Neutrophil (primary cell): ENCODE measurements at regions not wholly inside any gene's neighbourhood (a gene's known extent, or its start where the extent isn't known, plus 50 kb on each side); places are given as distances from the start of the nearest gene placed in this dataset.

Experiments used
- H3K27ac ChIP-seq: fragments of 200-600 bp; sonication (generic); 2 replicates; pipeline ENCODE4 v1.5.1; 2016; ENCODE audit warnings: mild to moderate bottlenecking, moderate library complexity
- H3K27me3 ChIP-seq: fragments of 200-600 bp; sonication (generic); 2 replicates; pipeline ENCODE4 v1.6.0; 2016; ENCODE audit warnings: mild to moderate bottlenecking
- H3K36me3 ChIP-seq: fragments of 200-600 bp; sonication (generic); 2 replicates; pipeline ENCODE4 v1.5.1; 2017
- H3K4me1 ChIP-seq, 2 experiments: fragments of 200-600 bp in 1 of 2; sonication (generic) in 1 of 2; 1 replicate in 1 of 2; 2 replicates in 1 of 2; pipeline versions ENCODE4 v1.5.1 to v1.6.1; 2013 to 2016; ENCODE audit warnings: low read depth in 1 of 2, low read length in 1 of 2, mild to moderate bottlenecking in 1 of 2, moderate library complexity in 1 of 2; ENCODE audit not compliant: control insufficient read depth in 1 of 2, insufficient read depth in 1 of 2
- H3K4me3 ChIP-seq, 2 experiments: fragments of 200-600 bp in 1 of 2; sonication (generic) in 1 of 2; 1 replicate in 1 of 2; 2 replicates in 1 of 2; pipeline ENCODE4 v1.5.1; 2013 to 2016; ENCODE audit warnings: low read depth in 1 of 2, low read length in 1 of 2, mild to moderate bottlenecking in 1 of 2, moderate library complexity in 1 of 2
- H3K9me3 ChIP-seq: fragments of 200-600 bp; sonication (generic); 2 replicates; pipeline ENCODE4 v1.5.1; 2016
- TF ChIP-seq, protein P1 (sequence below): fragments of 200-600 bp; sonication (generic); IDR thresholded peaks from 2 replicates; pipeline ENCODE4 v1.5.1; 2016; ENCODE audit warnings: antibody characterized with exemption

DNA sequence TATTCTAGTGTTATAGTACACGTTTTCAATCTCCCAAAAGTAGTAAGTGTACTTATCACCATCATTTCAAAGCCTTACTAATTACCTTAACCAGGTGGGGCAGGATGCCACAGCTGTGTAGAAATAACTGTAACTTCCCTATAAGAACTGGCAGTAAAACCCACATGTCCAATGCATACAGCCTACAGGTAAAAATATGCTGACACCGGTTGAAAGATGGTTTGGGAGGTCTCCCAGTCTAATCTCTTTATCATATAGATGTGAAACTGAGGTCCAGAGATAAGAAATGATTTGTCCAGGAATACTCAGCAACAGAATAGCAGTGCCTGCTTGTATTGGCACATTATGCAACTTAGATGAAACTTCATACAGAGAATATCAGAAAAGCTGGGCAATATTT is 322.9 kb downstream of the BCL11A start:
- Histone ChIP-seq H3K36me3 (no peaks in the 10 kb centered on the region), H3K27me3 (no peaks in the 10 kb centered on the region), H3K9me3 (no peaks in the 10 kb centered on the region)

DNA sequence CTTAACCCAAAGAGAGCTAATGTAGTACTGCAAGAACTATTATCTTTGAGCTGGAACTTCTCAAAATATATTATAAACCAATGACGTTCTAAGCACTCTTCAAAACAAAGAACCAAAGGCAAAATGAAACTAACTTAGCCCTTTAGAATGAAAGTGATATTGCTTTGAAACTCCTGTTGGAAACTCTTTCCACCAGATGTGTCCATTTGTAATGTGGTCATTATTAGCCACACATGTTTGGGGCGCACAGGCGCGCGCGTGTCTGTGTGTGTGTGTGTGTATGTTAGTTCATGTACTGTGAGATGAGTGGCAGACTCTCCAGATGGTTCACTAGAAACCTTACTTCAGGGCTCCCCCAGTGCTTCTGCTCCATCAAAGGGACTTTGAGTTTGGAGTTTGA is 323.4 kb downstream of the BCL11A start:
- Histone ChIP-seq H3K27ac (no peak overlapping the region), H3K4me3 (no peak overlapping the region), H3K4me1 (peaks cover 10 to 12% of the 10 kb centered on the region in 2 experiments), H3K9me3 (no peaks in the 10 kb centered on the region), H3K36me3 (no peaks in the 10 kb centered on the region), H3K27me3 (no peaks in the 10 kb centered on the region)
- TF ChIP-seq, protein P1, sequence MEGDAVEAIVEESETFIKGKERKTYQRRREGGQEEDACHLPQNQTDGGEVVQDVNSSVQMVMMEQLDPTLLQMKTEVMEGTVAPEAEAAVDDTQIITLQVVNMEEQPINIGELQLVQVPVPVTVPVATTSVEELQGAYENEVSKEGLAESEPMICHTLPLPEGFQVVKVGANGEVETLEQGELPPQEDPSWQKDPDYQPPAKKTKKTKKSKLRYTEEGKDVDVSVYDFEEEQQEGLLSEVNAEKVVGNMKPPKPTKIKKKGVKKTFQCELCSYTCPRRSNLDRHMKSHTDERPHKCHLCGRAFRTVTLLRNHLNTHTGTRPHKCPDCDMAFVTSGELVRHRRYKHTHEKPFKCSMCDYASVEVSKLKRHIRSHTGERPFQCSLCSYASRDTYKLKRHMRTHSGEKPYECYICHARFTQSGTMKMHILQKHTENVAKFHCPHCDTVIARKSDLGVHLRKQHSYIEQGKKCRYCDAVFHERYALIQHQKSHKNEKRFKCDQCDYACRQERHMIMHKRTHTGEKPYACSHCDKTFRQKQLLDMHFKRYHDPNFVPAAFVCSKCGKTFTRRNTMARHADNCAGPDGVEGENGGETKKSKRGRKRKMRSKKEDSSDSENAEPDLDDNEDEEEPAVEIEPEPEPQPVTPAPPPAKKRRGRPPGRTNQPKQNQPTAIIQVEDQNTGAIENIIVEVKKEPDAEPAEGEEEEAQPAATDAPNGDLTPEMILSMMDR: no peak

More for the DNA sequence above, 322.9 kb downstream of the BCL11A start:
- Histone ChIP-seq H3K4me3 (no peak overlapping the region), H3K27ac (no peak overlapping the region), H3K4me1 (peaks cover 10 to 12% of the 10 kb centered on the region in 2 experiments)
- TF ChIP-seq, protein P1: no peak

DNA sequence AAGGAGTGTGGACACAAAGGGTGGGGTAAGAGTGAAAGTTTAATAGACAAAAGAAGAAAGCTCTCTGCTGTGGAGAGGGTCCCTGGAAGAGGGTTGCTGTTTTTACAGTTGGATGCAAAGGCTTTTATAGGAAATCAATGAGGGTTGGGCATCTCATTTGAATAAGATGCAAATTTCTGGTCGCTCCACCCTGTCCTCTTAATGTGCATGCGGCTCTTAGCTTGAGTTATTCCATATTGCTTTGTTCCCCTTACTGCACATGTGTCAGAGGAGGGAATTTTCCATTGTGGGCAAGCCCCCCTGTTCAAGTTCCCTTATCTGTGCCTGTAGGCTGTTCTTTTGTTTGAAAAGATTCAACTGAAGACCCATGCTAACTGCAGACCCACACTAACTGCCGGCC is 326.5 kb downstream of the BCL11A start:
- Histone ChIP-seq H3K27me3 (no peaks in the 10 kb centered on the region), H3K4me1 (peaks cover 10 to 12% of the 10 kb centered on the region in 2 experiments), H3K9me3 (no peaks in the 10 kb centered on the region), H3K36me3 (no peaks in the 10 kb centered on the region), H3K4me3 (no peak overlapping the region), H3K27ac (no peak overlapping the region)
- TF ChIP-seq, protein P1: no peak

DNA sequence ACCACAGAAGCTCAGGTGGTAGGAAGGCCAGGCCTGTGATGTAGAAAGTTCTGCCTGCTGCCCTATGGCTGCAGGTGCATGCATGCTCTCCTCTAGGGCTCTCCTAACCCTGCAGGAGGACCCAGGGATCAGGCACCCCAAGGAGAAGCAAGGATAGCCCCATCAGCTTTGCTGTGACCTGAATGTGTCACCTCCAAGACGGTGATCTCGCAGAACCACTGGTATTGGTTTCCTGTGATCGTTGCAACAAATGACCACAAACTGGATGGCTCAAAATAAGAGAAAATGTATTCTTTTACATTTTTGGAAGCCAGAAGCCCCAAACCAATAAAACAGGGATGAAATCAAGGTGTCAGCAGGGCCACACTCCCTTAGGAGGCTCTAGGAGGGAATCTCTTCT is 327.3 kb downstream of the BCL11A start:
- Histone ChIP-seq H3K27me3 (no peaks in the 10 kb centered on the region), H3K27ac (no peak overlapping the region), H3K36me3 (no peaks in the 10 kb centered on the region), H3K9me3 (no peaks in the 10 kb centered on the region), H3K4me3 (no peak overlapping the region), H3K4me1 (peaks cover 10 to 12% of the 10 kb centered on the region in 2 experiments)
- TF ChIP-seq, protein P1: no peak

DNA sequence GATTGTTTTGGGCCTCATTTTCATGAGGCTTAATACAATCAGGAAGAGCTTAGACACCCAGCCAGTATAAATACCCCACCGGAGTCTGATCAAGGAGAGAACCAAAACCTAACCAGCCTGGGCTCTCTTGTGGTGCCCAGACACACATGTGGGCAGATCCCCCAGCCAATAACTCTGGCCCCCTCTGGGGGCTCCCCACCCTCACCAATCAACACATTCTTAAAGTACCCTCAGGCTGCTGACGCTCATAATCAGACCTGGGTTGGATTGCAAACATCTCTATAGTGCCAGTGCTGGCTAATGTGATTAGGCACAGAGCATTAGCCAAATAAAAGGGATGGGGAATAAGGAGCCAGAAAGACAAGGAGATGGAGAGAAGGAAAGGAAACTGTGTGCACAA is 329.6 kb downstream of the BCL11A start:
- H3K27me3 ChIP-seq: no peaks in the 10 kb centered on the region
- H3K9me3 ChIP-seq: no peaks in the 10 kb centered on the region
- H3K4me1 ChIP-seq: no peaks in the 10 kb centered on the region
- no peak overlapping the region for H3K27ac ChIP-seq
- TF ChIP-seq, protein P1: no peak
- no peak overlapping the region for H3K4me3 ChIP-seq
- H3K36me3 ChIP-seq: no peaks in the 10 kb centered on the region

DNA sequence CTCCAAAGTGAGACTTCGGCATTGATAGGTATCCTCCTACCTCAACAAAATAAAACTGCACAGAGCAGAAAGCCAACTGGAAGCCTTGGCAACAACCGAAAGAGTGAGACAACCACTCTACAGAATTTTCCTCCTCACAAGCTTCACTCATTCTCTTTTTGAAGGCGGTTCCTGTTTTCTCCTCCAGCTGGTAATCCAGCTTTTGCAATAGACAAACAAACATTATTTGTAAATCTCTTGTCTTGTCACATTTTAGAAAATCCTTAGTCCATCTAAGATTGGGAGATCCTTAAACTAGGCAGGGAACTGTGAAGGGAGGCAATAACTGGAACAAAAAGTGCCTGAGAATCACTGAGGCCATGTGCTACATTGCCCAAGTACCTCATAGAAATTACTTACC is 332.4 kb downstream of the BCL11A start:
- Histone ChIP-seq H3K9me3 (no peaks in the 10 kb centered on the region), H3K27ac (no peak overlapping the region), H3K4me3 (no peak overlapping the region), H3K4me1 (no peaks in the 10 kb centered on the region), H3K36me3 (no peaks in the 10 kb centered on the region), H3K27me3 (no peaks in the 10 kb centered on the region)
- TF ChIP-seq, protein P1: no peak
